ENCODE measurements at regions not wholly inside any gene's neighbourhood (a gene's known extent, or its start where the extent isn't known, plus 50 kb on each side); places are given as distances from the start of the nearest gene placed in this dataset.

DNA sequence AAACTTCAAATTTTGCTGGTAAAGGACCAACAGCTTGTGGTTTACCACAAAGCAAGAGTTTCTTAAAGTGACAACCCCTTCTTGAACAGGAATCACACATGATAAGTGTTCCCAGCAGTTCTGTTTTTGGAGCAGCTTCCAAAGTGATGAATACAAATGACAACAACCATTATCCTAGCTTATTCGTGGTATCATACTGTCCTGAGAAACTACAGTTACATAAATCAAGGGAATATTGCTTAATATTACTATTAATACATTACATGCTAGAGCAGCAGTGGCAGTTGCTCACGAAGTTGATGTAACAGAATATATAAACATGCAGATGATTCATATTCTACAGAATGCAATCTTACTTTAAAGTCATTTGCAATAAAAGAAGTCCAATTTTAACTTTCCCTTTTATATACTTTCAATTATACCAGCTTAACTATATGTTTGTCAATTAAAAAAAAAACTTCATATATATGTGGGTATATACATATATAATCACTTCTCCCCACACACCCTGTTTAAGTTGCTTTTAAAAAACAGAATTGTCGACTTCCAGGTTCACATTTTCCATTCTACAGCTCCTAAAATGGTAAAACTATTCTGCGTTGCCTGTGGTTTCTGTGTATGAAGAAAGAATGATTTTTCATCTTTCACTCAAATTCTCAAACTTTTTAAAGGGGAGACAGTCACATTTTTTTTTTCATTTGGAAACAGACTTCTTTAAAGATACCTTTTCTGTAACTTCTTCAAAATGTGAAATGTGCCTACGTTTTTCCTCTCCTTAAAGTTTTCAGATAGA, 713.6 kb downstream of the TDRD15 start:
- TF ChIP-seq, protein P1, sequence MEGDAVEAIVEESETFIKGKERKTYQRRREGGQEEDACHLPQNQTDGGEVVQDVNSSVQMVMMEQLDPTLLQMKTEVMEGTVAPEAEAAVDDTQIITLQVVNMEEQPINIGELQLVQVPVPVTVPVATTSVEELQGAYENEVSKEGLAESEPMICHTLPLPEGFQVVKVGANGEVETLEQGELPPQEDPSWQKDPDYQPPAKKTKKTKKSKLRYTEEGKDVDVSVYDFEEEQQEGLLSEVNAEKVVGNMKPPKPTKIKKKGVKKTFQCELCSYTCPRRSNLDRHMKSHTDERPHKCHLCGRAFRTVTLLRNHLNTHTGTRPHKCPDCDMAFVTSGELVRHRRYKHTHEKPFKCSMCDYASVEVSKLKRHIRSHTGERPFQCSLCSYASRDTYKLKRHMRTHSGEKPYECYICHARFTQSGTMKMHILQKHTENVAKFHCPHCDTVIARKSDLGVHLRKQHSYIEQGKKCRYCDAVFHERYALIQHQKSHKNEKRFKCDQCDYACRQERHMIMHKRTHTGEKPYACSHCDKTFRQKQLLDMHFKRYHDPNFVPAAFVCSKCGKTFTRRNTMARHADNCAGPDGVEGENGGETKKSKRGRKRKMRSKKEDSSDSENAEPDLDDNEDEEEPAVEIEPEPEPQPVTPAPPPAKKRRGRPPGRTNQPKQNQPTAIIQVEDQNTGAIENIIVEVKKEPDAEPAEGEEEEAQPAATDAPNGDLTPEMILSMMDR (IDR thresholded peaks at IDR 0.05; ENCODE audit: low read depth, low read length): no peak
- no peak for TF ChIP-seq EZH2phosphoT487 (IDR thresholded peaks at IDR 0.05; ENCODE audit: low read depth)
